HG02588 (cell line): ENCODE measurements at regions not wholly inside any gene's neighbourhood (a gene's known extent, or its start where the extent isn't known, plus 50 kb on each side); places are given as distances from the start of the nearest gene placed in this dataset.
"Not testable (repeated sequence)": the region's sequence is repeated elsewhere in the genome, so short reads cannot be mapped to it uniquely, and the experiment has no call there.

Experiments
- ATAC-seq: cut with Tn5 transposase; IDR thresholded peaks from one replicate; pipeline ENCODE4 v1.9.1; 2021; ENCODE audit warnings: mild to moderate bottlenecking, moderate library complexity; ENCODE audit not compliant: unreplicated experiment

DNA sequence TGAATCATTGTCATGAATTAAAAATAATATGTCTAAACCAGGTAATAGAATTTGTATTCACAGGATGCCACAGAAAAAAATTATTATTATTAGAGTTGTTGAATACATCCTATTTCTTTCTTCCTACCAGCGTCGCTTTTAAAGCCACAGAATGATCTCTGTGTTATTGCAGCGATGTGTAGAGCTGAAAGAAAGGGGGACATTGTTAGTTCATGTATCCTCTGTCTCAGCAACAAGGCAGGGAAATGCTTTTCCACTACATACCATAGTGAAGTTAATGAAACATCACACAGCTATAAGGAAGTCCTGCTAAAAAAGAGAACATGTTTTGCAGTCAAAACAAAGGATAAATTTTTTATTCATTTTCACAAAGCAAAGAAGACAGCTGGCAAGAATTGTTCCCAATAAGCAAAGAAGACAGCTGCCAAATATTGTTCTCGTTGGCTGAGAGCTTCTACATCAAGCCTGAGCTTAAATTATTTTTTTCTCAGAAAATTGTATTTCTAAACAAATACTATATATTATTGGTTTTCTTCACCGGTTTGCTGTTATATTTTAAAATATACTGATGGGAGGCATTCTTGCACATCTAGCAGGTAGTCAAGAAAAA lies 1234.4 kb downstream of the SUCLG1 start:
- ATAC-seq, result no peak

DNA sequence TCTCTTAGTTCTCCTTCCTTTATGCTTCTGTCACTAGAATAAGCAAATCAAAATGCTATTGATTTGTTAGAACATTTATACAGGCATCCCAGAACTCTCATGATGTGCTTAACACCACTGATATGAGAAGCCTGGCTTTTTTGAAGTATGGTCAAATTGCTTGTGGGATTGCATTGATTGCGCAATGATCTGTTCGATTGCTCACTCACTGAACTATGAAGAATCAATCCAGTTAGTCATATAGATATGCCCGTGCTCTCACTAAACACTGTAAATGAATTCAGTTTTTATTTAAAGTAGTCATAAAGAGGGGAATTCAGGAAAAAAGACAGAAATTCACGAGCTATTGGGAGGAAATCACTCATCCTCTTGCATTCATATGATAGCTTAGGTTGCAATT lies 1237.8 kb downstream of the SUCLG1 start:
- no peak for ATAC-seq

- ATAC-seq, result no peak
These were observed 1241.2 kb downstream of the SUCLG1 start for GRCh38 chr2:83217854-83218253.

- no peak for ATAC-seq
These were observed 1262.9 kb downstream of the SUCLG1 start for GRCh38 chr2:83196225-83196624.

GRCh38 chr2:83191316-83191715 lies 1267.8 kb downstream of the SUCLG1 start:
- ATAC-seq, result no peak

DNA sequence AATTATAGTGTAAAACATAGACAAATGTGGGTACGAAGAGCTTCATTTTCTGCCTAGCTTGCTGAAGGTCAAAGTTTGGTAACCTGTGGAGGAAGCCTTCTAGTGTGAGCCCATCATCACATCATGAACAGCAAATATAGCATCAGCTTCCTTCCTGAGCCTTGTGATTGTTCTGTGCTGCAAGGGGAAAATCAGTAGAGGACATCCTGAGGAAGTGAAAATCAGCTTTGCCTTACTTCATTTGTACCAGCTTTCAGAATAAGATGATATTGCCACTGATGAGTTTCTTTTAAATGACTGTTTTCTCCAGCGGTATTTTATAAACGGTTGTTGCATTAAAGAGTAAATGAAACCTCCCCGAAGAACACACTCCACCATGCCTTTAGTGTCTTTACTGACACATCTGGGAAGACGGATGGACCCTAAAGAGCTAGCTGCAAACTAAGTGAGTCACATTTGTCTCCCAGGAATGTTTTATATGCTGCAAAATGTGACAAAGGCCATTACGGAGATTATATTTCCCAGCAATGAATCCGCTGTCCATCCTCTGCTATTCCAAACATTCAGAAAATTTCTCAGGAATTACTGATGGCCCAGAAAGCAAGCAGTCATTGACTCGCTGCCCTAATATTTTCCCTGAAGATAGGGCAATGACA lies 1272.8 kb downstream of the SUCLG1 start:
- no peak for ATAC-seq

- not testable (repeated sequence) for ATAC-seq
These were observed 1278.1 kb downstream of the SUCLG1 start for GRCh38 chr2:83180862-83181530.

- no peak for ATAC-seq
These were observed 1282.5 kb downstream of the SUCLG1 start for GRCh38 chr2:83176539-83176938.

- no peak for ATAC-seq
These were observed 1286.2 kb downstream of the SUCLG1 start for GRCh38 chr2:83172841-83173240.

DNA sequence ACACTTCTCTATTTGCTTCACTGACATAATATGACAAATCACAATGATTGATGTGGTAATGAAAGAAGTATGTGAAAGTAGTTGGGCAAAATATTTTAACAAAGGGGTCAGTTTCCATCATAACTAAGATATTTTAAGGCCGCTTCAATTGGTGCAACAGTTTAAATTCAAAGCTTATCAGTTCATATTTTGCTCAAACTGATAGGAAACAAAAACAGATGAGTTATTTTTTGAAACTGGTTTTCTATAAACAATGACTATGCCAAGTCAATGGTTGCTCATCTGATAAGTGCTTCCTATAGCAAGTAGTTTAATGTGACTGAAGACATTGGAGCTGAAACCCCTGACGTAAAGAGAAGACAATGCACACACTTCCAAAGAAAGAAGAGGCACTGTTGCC lies 1290.7 kb downstream of the SUCLG1 start:
- ATAC-seq, result no peak

DNA sequence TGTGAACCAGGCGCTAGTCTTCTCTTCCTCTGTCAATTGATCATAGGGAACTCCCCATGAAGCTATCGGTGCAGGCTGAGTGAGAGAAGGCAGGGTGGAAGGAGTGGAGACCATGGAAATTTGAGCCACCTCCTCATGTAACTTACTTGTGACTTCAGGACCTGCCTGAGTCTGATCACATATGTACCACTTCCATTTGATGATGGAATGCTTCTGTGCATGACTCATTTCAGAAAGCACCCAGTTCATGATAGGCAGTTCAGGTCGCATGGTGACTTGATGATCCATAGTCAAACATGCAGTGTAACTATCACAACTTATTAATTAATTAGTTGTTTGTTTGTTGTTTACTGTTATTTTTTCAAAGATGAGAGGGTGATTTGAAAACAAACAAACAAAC lies 1296.7 kb downstream of the SUCLG1 start:
- ATAC-seq, result no peak

DNA sequence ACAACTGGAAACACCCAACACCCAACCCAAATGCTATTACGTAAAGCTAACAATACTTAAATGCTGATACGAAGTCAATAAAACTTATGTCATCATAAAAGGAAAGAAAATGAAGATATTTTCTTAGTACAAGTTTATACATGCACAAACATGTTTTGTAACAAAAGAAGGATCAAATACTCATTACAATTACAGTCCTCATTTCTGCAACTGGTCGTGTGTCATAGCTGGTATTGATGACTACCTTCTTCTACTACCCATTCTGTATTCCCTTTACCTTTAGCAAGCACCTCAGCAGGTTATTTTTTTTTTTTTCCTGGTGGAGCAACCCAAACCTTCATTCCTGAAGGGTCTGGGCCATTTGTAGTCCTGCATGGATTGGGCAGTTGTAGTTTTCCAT lies 1298.5 kb downstream of the SUCLG1 start:
- ATAC-seq, result no peak

GRCh38 chr2:83155826-83156225 lies 1303.3 kb downstream of the SUCLG1 start:
- no peak for ATAC-seq

DNA sequence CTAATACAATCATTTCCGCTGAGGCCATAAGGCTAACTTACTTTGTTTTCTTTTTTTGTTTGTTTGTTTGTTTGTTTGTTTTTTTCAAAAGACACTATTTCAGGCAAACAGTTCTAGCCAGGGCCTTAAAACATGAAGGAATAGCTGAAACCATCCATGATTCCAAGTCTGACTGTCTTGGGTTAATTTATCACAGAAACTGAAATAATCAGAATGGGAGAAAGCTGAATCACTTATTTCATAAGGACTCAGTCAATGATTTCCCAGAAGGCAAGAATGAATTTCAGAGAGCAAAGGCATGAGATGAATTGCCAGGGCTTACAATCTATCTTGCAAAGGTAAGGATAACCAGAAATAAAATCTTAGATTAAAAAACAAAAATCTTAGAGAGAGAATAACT lies 1315.1 kb downstream of the SUCLG1 start:
- ATAC-seq, result no peak

DNA sequence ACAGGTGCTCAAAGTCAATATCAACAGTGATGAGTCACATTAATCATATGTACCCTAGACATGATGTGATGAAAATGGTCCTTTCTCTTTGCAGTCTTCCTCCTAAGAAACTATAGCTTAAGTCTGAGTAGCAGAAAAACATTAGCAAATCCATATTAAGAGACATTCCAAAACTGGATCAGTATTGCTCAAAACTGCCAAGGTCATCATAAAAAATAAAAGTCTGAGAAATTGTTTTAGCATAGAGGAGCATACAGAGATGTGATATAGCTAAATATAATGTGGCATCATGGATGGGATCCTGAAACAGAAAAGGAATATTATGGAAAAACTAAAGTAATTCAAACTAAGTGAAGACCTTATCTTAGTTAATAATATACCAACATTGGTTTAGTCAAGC lies 1316.1 kb downstream of the SUCLG1 start:
- ATAC-seq, result no peak

DNA sequence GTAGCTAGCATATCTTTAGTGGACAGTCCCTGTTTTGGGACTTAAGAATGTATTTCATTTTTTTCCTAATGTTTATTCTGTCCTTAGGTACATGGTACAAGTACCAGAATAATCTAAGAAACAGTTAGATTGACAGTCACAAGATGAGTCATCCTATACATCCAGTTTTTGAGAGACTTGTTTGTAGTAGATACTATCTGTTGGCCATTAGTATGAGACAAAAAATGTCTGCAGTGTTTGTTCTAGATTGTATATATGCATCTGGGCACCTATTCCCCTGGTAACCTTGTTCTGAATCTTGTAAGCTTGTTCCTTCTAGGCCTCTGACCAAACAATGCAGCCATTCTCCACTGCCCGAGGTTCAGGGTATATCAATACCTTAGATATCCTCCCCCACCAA lies 1343.5 kb downstream of the SUCLG1 start:
- no peak for ATAC-seq

GRCh38 chr2:83115155-83115554 lies 1343.9 kb downstream of the SUCLG1 start:
- no peak for ATAC-seq

DNA sequence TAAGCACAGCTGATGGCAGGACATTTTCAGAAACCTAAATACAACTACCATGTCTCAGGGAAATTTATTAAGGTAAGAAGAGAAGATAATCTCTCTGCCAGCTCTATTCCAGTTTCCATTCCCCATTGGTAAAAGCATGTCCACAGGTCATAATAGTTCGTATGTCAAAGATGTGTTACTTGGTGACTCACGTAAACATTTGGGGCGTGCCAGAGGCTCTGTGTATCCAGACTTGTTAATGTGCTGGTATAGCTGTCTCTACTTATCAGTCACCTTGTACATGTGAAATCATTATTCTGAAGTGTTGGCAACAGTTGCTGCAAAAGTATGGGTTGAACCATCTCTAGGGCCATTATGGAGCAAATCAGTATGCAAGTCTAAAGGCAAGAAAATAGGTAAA lies 1345.1 kb downstream of the SUCLG1 start:
- ATAC-seq, result no peak

GRCh38 chr2:83112858-83113257 lies 1346.2 kb downstream of the SUCLG1 start:
- ATAC-seq, result no peak

DNA sequence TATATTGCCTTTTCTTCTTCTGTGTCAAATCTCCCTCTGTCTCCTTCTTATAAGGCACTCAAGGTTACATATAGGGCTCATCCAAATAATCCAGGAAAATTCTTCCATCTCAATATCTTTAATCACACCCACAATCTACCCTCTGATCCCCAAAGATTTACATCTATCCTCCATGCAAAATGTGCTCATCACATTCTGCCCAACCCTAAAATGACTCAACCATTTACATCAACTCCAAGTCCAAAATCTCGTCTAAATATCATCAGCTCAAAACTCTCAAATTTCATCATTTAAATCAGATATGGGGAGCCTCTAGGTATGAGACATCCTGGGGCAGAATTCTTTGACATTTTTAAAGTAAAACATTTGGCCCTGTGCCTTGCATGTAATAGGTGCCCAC lies 1349.8 kb downstream of the SUCLG1 start:
- ATAC-seq, result no peak

DNA sequence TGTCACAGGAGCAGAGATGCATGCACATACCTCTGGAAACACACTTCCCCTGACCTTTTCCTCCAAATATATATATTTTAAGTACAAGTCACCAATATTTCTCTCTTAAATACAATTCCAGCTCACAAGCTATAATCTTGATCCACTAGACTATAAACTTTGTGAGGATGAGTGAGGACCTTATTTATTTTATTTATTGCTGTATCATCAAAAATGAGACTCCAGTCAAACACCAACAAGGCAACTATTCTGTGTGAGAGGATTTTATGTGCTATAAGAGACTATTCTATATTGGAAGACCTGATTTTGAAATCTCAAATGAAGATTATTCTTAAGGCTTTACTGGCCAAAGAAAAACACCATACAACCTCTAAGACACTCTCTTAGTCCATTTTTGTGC lies 1352.2 kb downstream of the SUCLG1 start:
- no peak for ATAC-seq

DNA sequence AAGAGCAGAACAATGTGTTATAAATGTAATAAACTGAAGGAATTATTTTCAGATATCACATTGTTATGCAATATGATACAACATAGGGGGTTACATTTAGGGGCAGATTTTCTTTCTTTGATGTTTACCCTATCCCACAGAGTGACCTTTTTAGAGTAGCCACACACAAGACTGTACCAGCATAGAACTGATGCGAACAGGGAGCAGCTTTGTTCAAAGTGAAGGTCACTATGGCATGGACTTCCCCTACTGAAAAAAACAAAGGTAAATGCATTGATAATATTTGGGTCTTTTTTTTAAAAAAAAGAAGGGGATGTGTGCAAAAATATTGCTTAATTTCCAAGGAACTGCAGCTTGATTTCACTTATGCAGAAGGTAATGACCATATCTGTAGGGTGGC lies 1354.9 kb downstream of the SUCLG1 start:
- no peak for ATAC-seq
